Fibroblast of skin of abdomen (primary cell): ENCODE measurements at regions not wholly inside any gene's neighbourhood (a gene's known extent, or its start where the extent isn't known, plus 50 kb on each side); places are given as distances from the start of the nearest gene placed in this dataset.
"Not testable (repeated sequence)": the region's sequence is repeated elsewhere in the genome, so short reads cannot be mapped to it uniquely, and the experiment has no call there.

Source experiments
- DNase-seq: peaks from one replicate; pipeline ENCODE4 v3.0.0-alpha.2; 2013

- no peak for DNase-seq
Observed at GRCh38 chr12:127118251-127118650, 1148.7 kb upstream of the TMEM132C start.

- no peak for DNase-seq
Observed at GRCh38 chr12:127119600-127120140, 1147.3 kb upstream of the TMEM132C start.

- no peak for DNase-seq
Observed at GRCh38 chr12:127120851-127121250, 1146.1 kb upstream of the TMEM132C start.

GRCh38 chr12:127121494-127122084 lies 1145.4 kb upstream of the TMEM132C start:
- no peak for DNase-seq

GRCh38 chr12:127125607-127126259 lies 1141.2 kb upstream of the TMEM132C start:
- DNase-seq, result peak; percentile 56

- DNase-seq, result no peak
Observed at GRCh38 chr12:127126260-127126628, 1140.7 kb upstream of the TMEM132C start.

- no peak for DNase-seq
Observed at GRCh38 chr12:127127897-127128296, 1139.1 kb upstream of the TMEM132C start.

- no peak for DNase-seq
Observed at GRCh38 chr12:127130506-127131124, 1136.4 kb upstream of the TMEM132C start.

GRCh38 chr12:127133675-127134335 lies 1133.2 kb upstream of the TMEM132C start:
- DNase-seq, result no peak

GRCh38 chr12:127140864-127141484 lies 1126.0 kb upstream of the TMEM132C start:
- DNase-seq, result not testable (repeated sequence)

- DNase-seq, result no peak
Observed at GRCh38 chr12:127143020-127143419, 1124.0 kb upstream of the TMEM132C start.

- DNase-seq, result no peak
Observed at GRCh38 chr12:127144770-127145169, 1122.2 kb upstream of the TMEM132C start.

GRCh38 chr12:127145241-127145928 lies 1121.6 kb upstream of the TMEM132C start:
- no peak for DNase-seq

GRCh38 chr12:127145929-127146789 lies 1120.8 kb upstream of the TMEM132C start:
- DNase-seq, result peak; percentile 82

GRCh38 chr12:127146991-127147718 lies 1119.8 kb upstream of the TMEM132C start:
- DNase-seq, result no peak

GRCh38 chr12:127147724-127148123 lies 1119.2 kb upstream of the TMEM132C start:
- DNase-seq, result no peak

GRCh38 chr12:127148318-127148717 lies 1118.7 kb upstream of the TMEM132C start:
- no peak for DNase-seq

GRCh38 chr12:127149226-127149964 lies 1117.6 kb upstream of the TMEM132C start:
- peak; percentile 92 for DNase-seq

- DNase-seq, result no peak
Observed at GRCh38 chr12:127150028-127150427, 1116.9 kb upstream of the TMEM132C start.

GRCh38 chr12:127150479-127150878 lies 1116.5 kb upstream of the TMEM132C start:
- DNase-seq, result peak; percentile 21
